HCT116 (cell line): ENCODE measurements at regions not wholly inside any gene's neighbourhood (a gene's known extent, or its start where the extent isn't known, plus 50 kb on each side); places are given as distances from the start of the nearest gene placed in this dataset.

Source experiments
- ATAC-seq: fragments of 200-7000 bp; cut with Tn5 transposase; 2 replicates; pipeline ENCODE4 v1.9.1; 2020; ENCODE audit warnings: mild to moderate bottlenecking, moderate library complexity
- BruUV-seq: library from RNA; stranded (reverse); fragments of 400-500 nt; replicated peaks from 2 replicates; lab custom pipeline; 2021; lab: Mats Ljungman, UMichigan
- CTCF ChIA-PET: fragments of 300-600 bp; sonication (Branson Sonifier 250); formaldehyde crosslinking; loops from one replicate; lab custom pipeline; 2021; ENCODE audit warnings: antibody characterized with exemption; lab: Charles Lee
- POLR2A ChIA-PET: fragments of 300-600, 350-600 bp; sonication (Branson Sonifier 250); formaldehyde crosslinking; loops from one replicate; lab custom pipeline; 2021; ENCODE audit warnings: antibody characterized with exemption; lab: Charles Lee
- RAD21 ChIA-PET, 2 experiments: fragments of 300-600 bp; sonication (Branson Sonifier 250); formaldehyde crosslinking; loops; one replicate each; lab custom pipeline; 2023; ENCODE audit warnings: low total read pairs in 2 of 2; ENCODE audit not compliant: uncharacterized antibody in 2 of 2, unreplicated experiment in 2 of 2, low non-redundant PET in 1 of 2; lab: Charles Lee
- DNase-seq: peaks from one replicate; pipeline ENCODE4 v3.0.0-alpha.2; 2010; ENCODE audit warnings: low read depth, low spot score
- H2AFZ ChIP-seq: fragments of 200-600 bp; shearing (Covaris generic), sonication (generic); 2 replicates; pipeline ENCODE4 v1.6.1; 2017; ENCODE audit warnings: low read depth, mixed run types, mixed read lengths, antibody characterized with exemption, low read length; ENCODE audit not compliant: poor library complexity, severe bottlenecking
- H3K27ac ChIP-seq: 2 replicates; pipeline ENCODE4 v1.5.1; 2012; ENCODE audit warnings: low read depth, low read length
- H3K27me3 ChIP-seq: fragments of 200-600 bp; sonication (generic); 2 replicates; pipeline ENCODE4 v1.6.1; 2016; ENCODE audit warnings: mixed run types, low read length, mixed read lengths; ENCODE audit not compliant: insufficient read depth
- H3K36me3 ChIP-seq, 2 experiments: fragments of 200-500 bp in 1 of 2; fragments of 200-600 bp in 1 of 2; sonication (Bioruptor generic) in 1 of 2; sonication (generic) in 1 of 2; 2 replicates each; pipeline versions ENCODE4 v1.5.1 to v1.6.1; 2014 to 2016; ENCODE audit warnings: low read length in 2 of 2, inconsistent platforms in 1 of 2, mixed read lengths in 1 of 2, mixed run types in 1 of 2; ENCODE audit not compliant: insufficient read depth in 2 of 2, control insufficient read depth in 1 of 2
- H3K4me1 ChIP-seq, 2 experiments: fragments of 200-600 bp in 1 of 2; sonication (generic) in 1 of 2; 2 replicates each; pipeline versions ENCODE4 v1.5.1 to v1.6.1; 2012 to 2017; ENCODE audit warnings: low read length in 2 of 2, inconsistent platforms in 1 of 2, mild to moderate bottlenecking in 1 of 2, mixed read lengths in 1 of 2, mixed run types in 1 of 2, moderate library complexity in 1 of 2; ENCODE audit not compliant: insufficient read depth in 2 of 2, control insufficient read depth in 1 of 2
- H3K4me2 ChIP-seq: fragments of 200-600 bp; sonication (generic); 2 replicates; pipeline ENCODE4 v1.6.1; 2017; ENCODE audit warnings: mixed run types, low read length, mixed read lengths
- H3K4me3 ChIP-seq, 2 experiments: fragments of 200-600 bp in 1 of 2; sonication (generic) in 1 of 2; replicated peaks in 1 of 2; 2 replicates each; pipeline ENCODE4 v1.5.1; 2011 to 2016; ENCODE audit warnings: low read length in 2 of 2, control low read depth in 1 of 2, low read depth in 1 of 2, mild to moderate bottlenecking in 1 of 2, mixed read lengths in 1 of 2, mixed run types in 1 of 2
- H3K79me2 ChIP-seq: fragments of 200-600 bp; sonication (generic); 2 replicates; pipeline ENCODE4 v1.6.1; 2017; ENCODE audit warnings: mild to moderate bottlenecking, mixed run types, low read length, moderate library complexity, mixed read lengths; ENCODE audit not compliant: insufficient read depth
- H3K9ac ChIP-seq: fragments of 200-600 bp; sonication (generic); 2 replicates; pipeline ENCODE4 v1.6.1; 2016; ENCODE audit warnings: low read length, mixed read lengths
- H3K9me2 ChIP-seq: fragments of 200-600 bp; sonication (generic), shearing (Covaris generic); 2 replicates; pipeline ENCODE4 v1.6.1; 2017; ENCODE audit warnings: mixed run types, mild to moderate bottlenecking, moderate library complexity; ENCODE audit not compliant: insufficient read depth
- H3K9me3 ChIP-seq, 2 experiments: fragments of 200-500 bp in 1 of 2; fragments of 200-600 bp in 1 of 2; sonication (Bioruptor generic) in 1 of 2; sonication (generic) in 1 of 2; 2 replicates each; pipeline ENCODE4 v1.6.1; 2014 to 2017; ENCODE audit warnings: low read length in 2 of 2, mixed read lengths in 2 of 2, inconsistent platforms in 1 of 2, low read depth in 1 of 2, mild to moderate bottlenecking in 1 of 2, mixed run types in 1 of 2, moderate library complexity in 1 of 2; ENCODE audit not compliant: control insufficient read depth in 1 of 2, insufficient read depth in 1 of 2
- H4K20me1 ChIP-seq: fragments of 200-600 bp; sonication (generic), shearing (Covaris generic); 2 replicates; pipeline ENCODE4 v1.6.1; 2017; ENCODE audit warnings: mixed run types, mild to moderate bottlenecking, moderate library complexity; ENCODE audit not compliant: insufficient read depth
- CBX3 ChIP-seq: IDR thresholded peaks from 2 replicates; pipeline ENCODE4 v1.6.1; 2012; ENCODE audit warnings: low read depth
- CEBPB ChIP-seq: IDR thresholded peaks from 2 replicates; pipeline ENCODE4 v1.6.1; 2012; ENCODE audit warnings: low read depth
- CTCF ChIP-seq, 3 experiments: fragments of 200-600 bp in 1 of 3; sonication (generic) in 1 of 3; IDR thresholded peaks in 2 of 3; conservative IDR thresholded peaks in 1 of 3; 2 replicates each; pipeline ENCODE4 v1.5.1; 2012 to 2017; ENCODE audit warnings: low read depth in 2 of 3, low read length in 2 of 3, antibody characterized with exemption in 1 of 3, borderline replicate concordance in 1 of 3, control low read depth in 1 of 3, mild to moderate bottlenecking in 1 of 3, mixed read lengths in 1 of 3, mixed run types in 1 of 3, moderate library complexity in 1 of 3; ENCODE audit not compliant: insufficient read depth in 1 of 3
- EGR1 ChIP-seq: IDR thresholded peaks from 2 replicates; pipeline ENCODE4 v1.6.1; 2012; ENCODE audit warnings: low read depth
- EZH2phosphoT487 ChIP-seq: fragments of 200-600 bp; IDR thresholded peaks from 2 replicates; pipeline ENCODE4 v1.6.1; 2018; ENCODE audit warnings: antibody characterized with exemption, borderline replicate concordance
- FOSL1 ChIP-seq: IDR thresholded peaks from 2 replicates; pipeline ENCODE4 v1.6.1; 2012; ENCODE audit warnings: low read depth
- MAX ChIP-seq: IDR thresholded peaks from 2 replicates; pipeline ENCODE4 v1.6.1; 2012
- POLR2A ChIP-seq: IDR thresholded peaks from 2 replicates; pipeline ENCODE4 v1.7.0; 2011; ENCODE audit warnings: borderline replicate concordance; ENCODE audit not compliant: insufficient read depth, insufficient read length; ENCODE audit errors: extremely low read depth
- RAD21 ChIP-seq: IDR thresholded peaks from 2 replicates; pipeline ENCODE4 v1.6.1; 2012; ENCODE audit warnings: low read depth, mild to moderate bottlenecking
- REST ChIP-seq: IDR thresholded peaks from 2 replicates; pipeline ENCODE4 v1.6.1; 2012; ENCODE audit warnings: low read depth
- SIN3A ChIP-seq: IDR thresholded peaks from 2 replicates; pipeline ENCODE4 v1.6.1; 2012; ENCODE audit warnings: low read depth
- SP1 ChIP-seq: IDR thresholded peaks from 2 replicates; pipeline ENCODE4 v1.6.1; 2012; ENCODE audit warnings: low read depth
- SRF ChIP-seq: IDR thresholded peaks from 2 replicates; pipeline ENCODE4 v1.6.1; 2012; ENCODE audit warnings: low read depth
- TCF7L2 ChIP-seq: IDR thresholded peaks from 2 replicates; pipeline ENCODE4 v1.7.0; 2011; ENCODE audit warnings: borderline replicate concordance, inconsistent platforms; ENCODE audit not compliant: insufficient read depth, insufficient read length; ENCODE audit errors: extremely low read depth
- YY1 ChIP-seq: IDR thresholded peaks from 2 replicates; pipeline ENCODE4 v1.6.1; 2011; ENCODE audit warnings: low read length, low read depth, moderate library complexity, mild to moderate bottlenecking; ENCODE audit not compliant: insufficient replicate concordance; ENCODE audit errors: extremely low read depth
- ZFX ChIP-seq: fragments of 450-650 bp; IDR thresholded peaks from 2 replicates; pipeline ENCODE4 v1.6.1; 2017
- ZNF274 ChIP-seq: fragments of 200-500 bp; sonication (Bioruptor generic); IDR thresholded peaks from 2 replicates; pipeline ENCODE4 v1.6.1; 2014; ENCODE audit warnings: mild to moderate bottlenecking, low read depth, low read length, inconsistent platforms
- intact Hi-C: fragments of 100-400 bp; cut with micrococcal nuclease; formaldehyde crosslinking; loops from 2 replicates; pipeline ENCODE4 v1.10.0; 2022

GRCh38 chr9:105967248-105967647, 272.9 kb downstream of the TMEM38B start:
- CTCF ChIA-PET, result no interaction called here
- RAD21 ChIA-PET, result no interaction called here
- H3K9me2 ChIP-seq, result no peaks in the 10 kb centered on the region
- H3K9ac ChIP-seq, result no peak overlapping the region
- TF ChIP-seq REST, result no peak
- no peak for TF ChIP-seq RAD21
- TF ChIP-seq YY1, result no peak
- no peak for TF ChIP-seq SRF
- no peak for TF ChIP-seq EGR1
- TF ChIP-seq FOSL1, result no peak
- TF ChIP-seq POLR2A, result no peak
- TF ChIP-seq SIN3A, result no peak
- TF ChIP-seq TCF7L2, result no peak
- TF ChIP-seq SP1, result no peak
- no peak for TF ChIP-seq ZFX
- TF ChIP-seq ZNF274, result no peak
- no peak for TF ChIP-seq CBX3
- TF ChIP-seq EZH2phosphoT487, result no peak
- no peak for TF ChIP-seq MAX
- TF ChIP-seq CTCF (IDR thresholded peaks at IDR 0.05 in 2 of 3, conservative IDR thresholded peaks at IDR 0.05 in 1 of 3; ENCODE audit: borderline replicate concordance in 1 of 3, insufficient read depth in 1 of 3, low read depth in 2 of 3, low read length in 2 of 3), result no peak
- no peak for TF ChIP-seq CEBPB
- H3K4me2 ChIP-seq, result no peak overlapping the region
- H3K27ac ChIP-seq, result no peak overlapping the region
- no peaks in the 10 kb centered on the region for H3K9me3 ChIP-seq
- H2AFZ ChIP-seq, result no peak overlapping the region
- DNase-seq, result no peak
- no peak overlapping the region for H3K4me3 ChIP-seq
- POLR2A ChIA-PET, result no interaction called here
- intact Hi-C loops, result no loop called here
- H3K27me3 ChIP-seq, result peaks cover 24% of the 10 kb centered on the region
- H4K20me1 ChIP-seq, result no peaks in the 10 kb centered on the region
- no peak for ATAC-seq
- no peaks in the 10 kb centered on the region for H3K36me3 ChIP-seq
- H3K79me2 ChIP-seq, result no peaks in the 10 kb centered on the region
- H3K4me1 ChIP-seq, result no peaks in the 10 kb centered on the region
- BruUV-seq, result no TSS peak
